HepG2 (cell line): ENCODE measurements at regions not wholly inside any gene's neighbourhood (a gene's known extent, or its start where the extent isn't known, plus 50 kb on each side); places are given as distances from the start of the nearest gene placed in this dataset.

ENCODE experiments used
- ARHGAP35 ChIP-seq: sonication (generic); formaldehyde crosslinking; IDR thresholded peaks from 2 replicates; pipeline ENCODE4 v1.9.0; 2022; ENCODE audit warnings: mild to moderate bottlenecking, inconsistent platforms, moderate library complexity, missing genetic modification reagents, borderline replicate concordance
- ISL2 ChIP-seq: sonication (generic); formaldehyde crosslinking; IDR thresholded peaks from 2 replicates; pipeline ENCODE4 v1.5.0; 2020; ENCODE audit warnings: missing genetic modification reagents
- PRPF4 ChIP-seq: fragments of 200-400 bp; formaldehyde crosslinking; IDR thresholded peaks from 2 replicates; pipeline ENCODE4 v1.6.1; 2016; ENCODE audit warnings: low read length, low read depth; ENCODE audit not compliant: poor library complexity, severe bottlenecking
- TEAD2 ChIP-seq: sonication (generic); formaldehyde crosslinking; IDR thresholded peaks from 2 replicates; pipeline ENCODE4 v1.9.0; 2021; ENCODE audit warnings: missing genetic modification reagents
- U2AF1 ChIP-seq: fragments of 200-400 bp; formaldehyde crosslinking; optimal IDR thresholded peaks from 2 replicates; pipeline ENCODE3; 2017; ENCODE audit warnings: mild to moderate bottlenecking, low read depth, low read length
- ZBTB21 ChIP-seq: sonication (generic); formaldehyde crosslinking; IDR thresholded peaks from 2 replicates; pipeline ENCODE4 v1.4.0; 2020; ENCODE audit warnings: missing genetic modification reagents
- ZBTB42 ChIP-seq: sonication (generic); formaldehyde crosslinking; IDR thresholded peaks from 2 replicates; pipeline ENCODE4 v1.5.0; 2020; ENCODE audit warnings: mild to moderate bottlenecking, missing genetic modification reagents
- ZNF331 ChIP-seq: sonication (generic); formaldehyde crosslinking; IDR thresholded peaks from 2 replicates; pipeline ENCODE4 v1.4.0; 2020; ENCODE audit warnings: missing genetic modification reagents
- ZNF354B ChIP-seq: sonication (generic); formaldehyde crosslinking; IDR thresholded peaks from 2 replicates; pipeline ENCODE4 v1.8.0; 2022; ENCODE audit warnings: mild to moderate bottlenecking, missing genetic modification reagents
- ZNF547 ChIP-seq: sonication (generic); formaldehyde crosslinking; IDR thresholded peaks from 2 replicates; pipeline ENCODE4 v1.5.1; 2020; ENCODE audit warnings: mild to moderate bottlenecking, missing genetic modification reagents
- ZNF883 ChIP-seq: sonication (generic); formaldehyde crosslinking; IDR thresholded peaks from 2 replicates; pipeline ENCODE4 v1.5.1; 2020; ENCODE audit warnings: mild to moderate bottlenecking, missing genetic modification reagents; ENCODE audit errors: not compliant biosample characterization
- ZSCAN21 ChIP-seq: sonication (generic); formaldehyde crosslinking; IDR thresholded peaks from 2 replicates; pipeline ENCODE4 v1.8.0; 2022; ENCODE audit warnings: mild to moderate bottlenecking, missing genetic modification reagents, moderate library complexity, borderline replicate concordance
- TF ChIP-seq, protein P1 (sequence below): sonication (generic); formaldehyde crosslinking; IDR thresholded peaks from 2 replicates; pipeline ENCODE4 v1.4.0; 2020; ENCODE audit warnings: mild to moderate bottlenecking, missing genetic modification reagents, borderline replicate concordance
- TF ChIP-seq, protein P2 (sequence below): sonication (generic); formaldehyde crosslinking; IDR thresholded peaks from 2 replicates; pipeline ENCODE4 v1.4.0; 2020; ENCODE audit warnings: missing genetic modification reagents
- TF ChIP-seq, protein P3 (sequence below): sonication (generic); formaldehyde crosslinking; IDR thresholded peaks from 2 replicates; pipeline ENCODE4 v1.5.0; 2020; ENCODE audit warnings: missing genetic modification reagents
- TF ChIP-seq, protein P4 (sequence below): sonication (generic); formaldehyde crosslinking; IDR thresholded peaks from 2 replicates; pipeline ENCODE4 v1.5.0; 2020; ENCODE audit warnings: missing genetic modification reagents, mild to moderate bottlenecking, borderline replicate concordance
- TF ChIP-seq, protein P5 (sequence below): sonication (generic); formaldehyde crosslinking; IDR thresholded peaks from 2 replicates; pipeline ENCODE4 v1.4.0; 2020; ENCODE audit warnings: missing genetic modification reagents
- TF ChIP-seq, protein P6 (sequence below): sonication (generic); formaldehyde crosslinking; IDR thresholded peaks from 2 replicates; pipeline ENCODE4 v1.5.0; 2020; ENCODE audit warnings: mild to moderate bottlenecking, missing genetic modification reagents

DNA sequence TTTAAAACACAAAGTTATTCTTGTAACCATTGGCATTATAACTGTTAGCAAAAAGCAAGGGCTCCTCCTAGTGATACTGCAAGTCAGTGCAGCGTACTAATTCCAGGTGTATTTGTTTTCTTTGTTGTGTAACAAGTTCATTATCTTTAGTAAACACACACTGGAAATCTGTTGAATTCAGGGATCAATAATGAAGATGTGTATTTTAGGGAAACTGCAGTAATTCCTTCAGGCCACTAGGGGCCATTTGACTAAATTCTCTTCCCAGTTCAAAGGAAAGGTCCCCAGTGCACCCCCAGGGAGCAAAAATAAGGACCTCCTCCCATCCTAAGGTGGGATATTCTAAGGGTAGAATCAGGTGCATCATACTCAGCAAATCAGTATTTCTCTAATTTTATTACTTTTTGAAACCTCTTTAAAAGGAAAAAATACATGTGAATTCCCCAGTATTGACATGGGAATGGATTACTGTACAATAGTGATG is 158.6 kb upstream of the LYZL1 start (continued):
- TF ChIP-seq U2AF1 (no peak), ZBTB21 (CRISPR knock-in tag) (no peak), ARHGAP35 (no peak), ZNF883 (CRISPR knock-in tag) (no peak), ISL2 (CRISPR knock-in tag) (peak; percentile 64; the same call in 1 of the 2 replicates), ZNF354B (no peak), ZNF547 (CRISPR knock-in tag) (no peak), PRPF4 (no peak), TEAD2 (CRISPR knock-in tag) (no peak), ZSCAN21 (CRISPR knock-in tag) (no peak), ZBTB42 (CRISPR knock-in tag) (no peak), ZNF331 (peak; percentile 41; the same call in 1 of the 2 replicates)
- TF ChIP-seq, protein P1, sequence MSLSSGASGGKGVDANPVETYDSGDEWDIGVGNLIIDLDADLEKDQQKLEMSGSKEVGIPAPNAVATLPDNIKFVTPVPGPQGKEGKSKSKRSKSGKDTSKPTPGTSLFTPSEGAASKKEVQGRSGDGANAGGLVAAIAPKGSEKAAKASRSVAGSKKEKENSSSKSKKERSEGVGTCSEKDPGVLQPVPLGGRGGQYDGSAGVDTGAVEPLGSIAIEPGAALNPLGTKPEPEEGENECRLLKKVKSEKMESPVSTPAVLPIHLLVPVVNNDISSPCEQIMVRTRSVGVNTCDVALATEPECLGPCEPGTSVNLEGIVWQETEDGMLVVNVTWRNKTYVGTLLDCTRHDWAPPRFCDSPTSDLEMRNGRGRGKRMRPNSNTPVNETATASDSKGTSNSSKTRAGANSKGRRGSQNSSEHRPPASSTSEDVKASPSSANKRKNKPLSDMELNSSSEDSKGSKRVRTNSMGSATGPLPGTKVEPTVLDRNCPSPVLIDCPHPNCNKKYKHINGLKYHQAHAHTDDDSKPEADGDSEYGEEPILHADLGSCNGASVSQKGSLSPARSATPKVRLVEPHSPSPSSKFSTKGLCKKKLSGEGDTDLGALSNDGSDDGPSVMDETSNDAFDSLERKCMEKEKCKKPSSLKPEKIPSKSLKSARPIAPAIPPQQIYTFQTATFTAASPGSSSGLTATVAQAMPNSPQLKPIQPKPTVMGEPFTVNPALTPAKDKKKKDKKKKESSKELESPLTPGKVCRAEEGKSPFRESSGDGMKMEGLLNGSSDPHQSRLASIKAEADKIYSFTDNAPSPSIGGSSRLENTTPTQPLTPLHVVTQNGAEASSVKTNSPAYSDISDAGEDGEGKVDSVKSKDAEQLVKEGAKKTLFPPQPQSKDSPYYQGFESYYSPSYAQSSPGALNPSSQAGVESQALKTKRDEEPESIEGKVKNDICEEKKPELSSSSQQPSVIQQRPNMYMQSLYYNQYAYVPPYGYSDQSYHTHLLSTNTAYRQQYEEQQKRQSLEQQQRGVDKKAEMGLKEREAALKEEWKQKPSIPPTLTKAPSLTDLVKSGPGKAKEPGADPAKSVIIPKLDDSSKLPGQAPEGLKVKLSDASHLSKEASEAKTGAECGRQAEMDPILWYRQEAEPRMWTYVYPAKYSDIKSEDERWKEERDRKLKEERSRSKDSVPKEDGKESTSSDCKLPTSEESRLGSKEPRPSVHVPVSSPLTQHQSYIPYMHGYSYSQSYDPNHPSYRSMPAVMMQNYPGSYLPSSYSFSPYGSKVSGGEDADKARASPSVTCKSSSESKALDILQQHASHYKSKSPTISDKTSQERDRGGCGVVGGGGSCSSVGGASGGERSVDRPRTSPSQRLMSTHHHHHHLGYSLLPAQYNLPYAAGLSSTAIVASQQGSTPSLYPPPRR (CRISPR knock-in tag), result peak; percentile 60; the same call in 1 of the 2 replicates
- TF ChIP-seq, protein P2, sequence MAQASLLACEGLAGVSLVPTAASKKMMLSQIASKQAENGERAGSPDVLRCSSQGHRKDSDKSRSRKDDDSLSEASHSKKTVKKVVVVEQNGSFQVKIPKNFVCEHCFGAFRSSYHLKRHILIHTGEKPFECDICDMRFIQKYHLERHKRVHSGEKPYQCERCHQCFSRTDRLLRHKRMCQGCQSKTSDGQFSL, result no peak
- TF ChIP-seq, protein P3, sequence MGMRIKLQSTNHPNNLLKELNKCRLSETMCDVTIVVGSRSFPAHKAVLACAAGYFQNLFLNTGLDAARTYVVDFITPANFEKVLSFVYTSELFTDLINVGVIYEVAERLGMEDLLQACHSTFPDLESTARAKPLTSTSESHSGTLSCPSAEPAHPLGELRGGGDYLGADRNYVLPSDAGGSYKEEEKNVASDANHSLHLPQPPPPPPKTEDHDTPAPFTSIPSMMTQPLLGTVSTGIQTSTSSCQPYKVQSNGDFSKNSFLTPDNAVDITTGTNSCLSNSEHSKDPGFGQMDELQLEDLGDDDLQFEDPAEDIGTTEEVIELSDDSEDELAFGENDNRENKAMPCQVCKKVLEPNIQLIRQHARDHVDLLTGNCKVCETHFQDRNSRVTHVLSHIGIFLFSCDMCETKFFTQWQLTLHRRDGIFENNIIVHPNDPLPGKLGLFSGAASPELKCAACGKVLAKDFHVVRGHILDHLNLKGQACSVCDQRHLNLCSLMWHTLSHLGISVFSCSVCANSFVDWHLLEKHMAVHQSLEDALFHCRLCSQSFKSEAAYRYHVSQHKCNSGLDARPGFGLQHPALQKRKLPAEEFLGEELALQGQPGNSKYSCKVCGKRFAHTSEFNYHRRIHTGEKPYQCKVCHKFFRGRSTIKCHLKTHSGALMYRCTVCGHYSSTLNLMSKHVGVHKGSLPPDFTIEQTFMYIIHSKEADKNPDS, result no peak
- TF ChIP-seq, protein P4, sequence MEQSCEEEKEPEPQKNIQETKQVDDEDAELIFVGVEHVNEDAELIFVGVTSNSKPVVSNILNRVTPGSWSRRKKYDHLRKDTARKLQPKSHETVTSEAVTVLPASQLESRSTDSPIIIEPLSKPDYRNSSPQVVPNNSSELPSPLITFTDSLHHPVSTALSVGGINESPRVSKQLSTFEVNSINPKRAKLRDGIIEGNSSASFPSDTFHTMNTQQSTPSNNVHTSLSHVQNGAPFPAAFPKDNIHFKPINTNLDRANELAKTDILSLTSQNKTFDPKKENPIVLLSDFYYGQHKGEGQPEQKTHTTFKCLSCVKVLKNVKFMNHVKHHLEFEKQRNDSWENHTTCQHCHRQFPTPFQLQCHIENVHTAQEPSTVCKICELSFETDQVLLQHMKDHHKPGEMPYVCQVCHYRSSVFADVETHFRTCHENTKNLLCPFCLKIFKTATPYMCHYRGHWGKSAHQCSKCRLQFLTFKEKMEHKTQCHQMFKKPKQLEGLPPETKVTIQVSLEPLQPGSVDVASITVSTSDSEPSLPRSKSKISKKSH (CRISPR knock-in tag), result no peak
- TF ChIP-seq, protein P5, sequence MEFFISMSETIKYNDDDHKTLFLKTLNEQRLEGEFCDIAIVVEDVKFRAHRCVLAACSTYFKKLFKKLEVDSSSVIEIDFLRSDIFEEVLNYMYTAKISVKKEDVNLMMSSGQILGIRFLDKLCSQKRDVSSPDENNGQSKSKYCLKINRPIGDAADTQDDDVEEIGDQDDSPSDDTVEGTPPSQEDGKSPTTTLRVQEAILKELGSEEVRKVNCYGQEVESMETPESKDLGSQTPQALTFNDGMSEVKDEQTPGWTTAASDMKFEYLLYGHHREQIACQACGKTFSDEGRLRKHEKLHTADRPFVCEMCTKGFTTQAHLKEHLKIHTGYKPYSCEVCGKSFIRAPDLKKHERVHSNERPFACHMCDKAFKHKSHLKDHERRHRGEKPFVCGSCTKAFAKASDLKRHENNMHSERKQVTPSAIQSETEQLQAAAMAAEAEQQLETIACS (CRISPR knock-in tag), result no peak
- TF ChIP-seq, protein P6, sequence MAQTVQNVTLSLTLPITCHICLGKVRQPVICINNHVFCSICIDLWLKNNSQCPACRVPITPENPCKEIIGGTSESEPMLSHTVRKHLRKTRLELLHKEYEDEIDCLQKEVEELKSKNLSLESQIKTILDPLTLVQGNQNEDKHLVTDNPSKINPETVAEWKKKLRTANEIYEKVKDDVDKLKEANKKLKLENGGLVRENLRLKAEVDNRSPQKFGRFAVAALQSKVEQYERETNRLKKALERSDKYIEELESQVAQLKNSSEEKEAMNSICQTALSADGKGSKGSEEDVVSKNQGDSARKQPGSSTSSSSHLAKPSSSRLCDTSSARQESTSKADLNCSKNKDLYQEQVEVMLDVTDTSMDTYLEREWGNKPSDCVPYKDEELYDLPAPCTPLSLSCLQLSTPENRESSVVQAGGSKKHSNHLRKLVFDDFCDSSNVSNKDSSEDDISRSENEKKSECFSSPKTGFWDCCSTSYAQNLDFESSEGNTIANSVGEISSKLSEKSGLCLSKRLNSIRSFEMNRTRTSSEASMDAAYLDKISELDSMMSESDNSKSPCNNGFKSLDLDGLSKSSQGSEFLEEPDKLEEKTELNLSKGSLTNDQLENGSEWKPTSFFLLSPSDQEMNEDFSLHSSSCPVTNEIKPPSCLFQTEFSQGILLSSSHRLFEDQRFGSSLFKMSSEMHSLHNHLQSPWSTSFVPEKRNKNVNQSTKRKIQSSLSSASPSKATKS, result no peak
